Left hindlimb (tissue), 1 donor: ENCODE measurements at regions not wholly inside any gene's neighbourhood (a gene's known extent, or its start where the extent isn't known, plus 50 kb on each side); places are given as distances from the start of the nearest gene placed in this dataset.

Source experiments
- DNase-seq: peaks from one replicate; pipeline ENCODE4 v3.0.0-alpha.2; 2018

DNA sequence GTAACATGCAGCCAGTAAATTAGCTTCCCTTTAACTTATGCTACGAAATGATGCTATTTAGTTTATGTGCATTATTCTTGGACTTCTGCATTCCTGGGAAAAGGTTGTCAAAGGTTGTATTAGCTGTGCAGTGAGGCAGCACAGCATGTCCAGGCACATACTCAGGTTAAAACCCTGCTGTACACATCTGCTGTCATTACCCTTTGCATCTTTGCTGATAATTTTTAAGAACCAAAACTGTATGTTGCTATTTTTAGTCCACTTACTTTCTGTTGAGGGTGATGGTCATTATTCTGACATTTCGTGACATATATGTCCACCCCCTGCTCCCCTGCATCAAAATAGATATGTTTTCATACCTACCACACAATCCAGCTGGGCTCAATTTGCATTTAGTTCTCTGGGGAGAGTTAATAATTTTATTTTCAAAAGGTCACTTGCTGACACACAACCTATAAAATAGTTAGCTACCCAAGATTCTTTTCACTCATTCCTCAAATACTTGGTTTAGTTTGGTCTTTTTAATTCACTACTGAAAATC, 142.5 kb upstream of the SPACA1 start:
- DNase-seq: no peak

DNA sequence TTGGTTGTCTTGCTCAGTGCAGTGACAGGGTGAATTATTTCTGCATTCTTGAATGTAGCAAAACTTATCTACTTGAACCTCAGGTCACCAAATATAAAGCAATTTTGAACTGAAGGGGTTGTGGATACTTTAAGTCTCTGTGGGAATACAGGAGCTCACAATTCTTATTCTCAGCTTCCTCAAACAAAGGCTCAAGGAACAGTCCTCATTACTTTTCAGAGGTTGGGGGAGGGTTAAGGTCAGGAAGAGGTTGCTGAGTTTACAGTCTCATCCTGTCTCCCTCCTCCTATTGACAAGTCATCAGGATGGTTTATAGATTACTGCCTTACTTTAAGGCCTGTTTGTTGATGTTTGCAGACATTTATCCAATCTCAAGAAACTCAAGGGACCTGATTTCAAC, 143.6 kb upstream of the SPACA1 start:
- no peak for DNase-seq

DNA sequence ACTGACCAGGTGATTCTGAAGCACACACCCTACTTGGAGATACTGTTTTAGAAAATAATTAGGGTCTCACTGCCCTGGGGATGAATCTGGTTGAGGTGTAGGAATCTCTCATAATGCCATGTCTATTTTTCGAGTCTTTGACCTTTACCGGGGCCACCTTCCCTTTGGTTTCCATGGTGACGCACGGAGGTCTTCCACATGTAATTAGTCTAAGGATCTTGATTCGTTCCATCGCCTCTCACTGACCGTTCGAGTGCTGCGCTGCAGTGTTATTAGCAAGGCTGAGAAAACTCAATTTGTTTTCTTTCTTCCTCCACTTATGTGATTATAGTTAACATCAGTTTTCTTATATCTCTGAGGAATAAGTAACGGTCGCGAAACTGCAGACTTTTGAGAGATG, 144.3 kb upstream of the SPACA1 start:
- DNase-seq: no peak

DNA sequence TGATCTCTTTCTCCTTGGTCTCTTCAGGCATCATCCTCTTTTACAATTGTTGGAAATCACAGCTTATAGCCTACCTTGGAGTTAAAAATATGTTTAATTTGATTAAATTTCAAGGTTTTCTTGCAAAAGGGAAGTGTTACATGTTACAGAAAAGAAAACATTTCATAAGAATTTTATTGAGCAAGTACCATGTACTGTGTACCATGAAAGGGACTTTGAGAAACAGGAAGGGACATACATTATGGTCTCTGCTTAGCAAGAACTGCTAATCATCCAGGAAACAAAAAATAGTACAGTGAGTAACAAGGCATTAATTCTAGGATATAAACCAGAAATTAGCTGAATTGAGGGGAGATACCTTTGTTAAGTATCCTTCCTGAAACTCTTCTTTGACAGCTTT, 145.3 kb upstream of the SPACA1 start:
- no peak for DNase-seq

DNA sequence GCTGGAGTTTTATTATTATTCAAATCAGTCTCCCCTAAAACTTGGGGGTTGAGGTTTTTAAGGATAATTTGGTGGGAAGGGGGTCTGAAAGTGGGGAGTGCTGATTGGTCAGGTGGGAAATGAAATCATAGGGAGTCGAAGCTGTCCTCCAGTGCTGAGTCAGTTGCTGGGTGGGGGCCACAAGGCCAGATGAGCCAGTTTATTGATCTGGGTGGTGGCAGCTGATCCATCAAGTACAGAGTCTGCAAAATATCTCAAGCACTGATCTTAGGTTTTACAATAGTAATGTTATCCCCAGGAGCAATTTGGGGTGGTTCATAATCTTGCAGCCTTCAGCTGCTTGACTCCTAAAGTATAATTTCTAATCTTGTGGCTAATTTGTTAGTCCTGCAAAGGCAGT, 146.0 kb upstream of the SPACA1 start:
- no peak for DNase-seq

DNA sequence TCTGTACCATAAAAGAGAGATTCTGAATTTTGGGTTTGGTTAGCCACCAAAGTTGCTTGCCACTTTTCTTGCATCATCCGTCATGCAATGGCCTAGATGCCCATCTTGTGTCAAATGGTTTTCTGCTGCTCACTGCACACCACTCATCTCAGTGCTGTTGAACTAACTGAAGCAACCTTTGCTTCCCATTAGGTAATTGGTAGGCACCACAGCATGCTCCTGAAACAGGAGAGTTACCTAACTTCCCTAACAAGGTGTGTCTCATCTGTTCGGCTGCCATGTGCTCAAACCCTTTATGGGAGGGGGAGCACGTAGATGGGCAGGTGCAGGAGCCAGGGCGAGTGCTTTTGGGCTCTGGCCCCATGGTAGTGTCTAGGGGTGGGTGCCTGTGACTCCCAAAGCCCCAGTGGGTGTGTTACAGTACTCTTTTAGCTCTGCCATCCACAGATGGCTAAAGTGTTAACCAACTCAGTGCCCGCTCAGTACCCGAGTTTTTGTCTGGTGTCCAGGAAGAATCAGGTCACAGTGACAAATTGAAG, 147.4 kb upstream of the SPACA1 start:
- no peak for DNase-seq

DNA sequence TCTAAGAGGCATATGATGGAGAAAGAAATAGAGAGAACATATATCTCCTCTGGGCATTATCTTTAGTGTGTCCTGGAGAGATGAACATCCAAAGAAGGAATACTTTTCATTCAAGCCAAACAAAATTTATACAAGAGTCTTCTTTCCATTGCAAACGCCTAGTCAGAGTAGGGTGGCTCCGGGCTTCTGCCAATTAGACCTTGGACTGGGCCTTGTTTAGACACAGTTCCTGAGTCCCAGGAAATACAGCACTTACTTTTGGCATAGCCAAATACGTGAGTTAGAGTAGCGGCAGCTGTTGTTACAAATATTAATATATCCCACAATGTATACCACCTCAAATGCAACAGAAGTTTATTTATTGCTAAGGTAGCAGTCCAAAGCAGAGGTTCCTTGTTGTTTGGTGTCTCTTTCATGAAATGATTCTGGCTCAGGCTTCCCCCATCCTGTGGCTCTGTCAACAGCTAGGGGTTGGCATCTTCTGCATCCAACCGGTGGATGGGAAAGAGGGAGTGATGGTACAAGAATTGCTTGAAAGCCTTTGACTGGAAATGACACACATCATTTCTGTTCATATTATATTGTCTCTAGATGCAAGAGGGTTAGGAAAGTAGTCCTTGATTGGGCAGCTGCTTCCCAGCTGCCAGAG, 148.0 kb upstream of the SPACA1 start:
- DNase-seq: no peak

DNA sequence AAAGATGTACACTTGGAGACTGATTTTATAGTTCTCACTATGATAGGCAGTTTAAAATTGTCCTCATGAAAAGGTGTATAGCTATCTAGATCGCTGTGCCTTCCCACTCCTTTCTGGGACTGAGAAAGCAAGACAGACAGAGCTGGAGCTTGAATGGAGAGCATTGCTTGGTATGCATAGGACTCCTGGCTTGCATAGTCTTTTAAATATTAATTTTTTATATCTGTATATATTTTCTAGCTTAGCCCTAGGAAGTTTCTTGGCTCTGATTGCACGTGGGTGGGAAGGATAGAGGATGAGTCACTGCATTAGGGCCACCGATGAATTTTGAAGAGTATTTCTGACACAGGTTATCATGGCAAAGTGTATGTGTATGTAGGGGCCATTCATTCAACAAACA, 150.0 kb upstream of the SPACA1 start:
- no peak for DNase-seq

DNA sequence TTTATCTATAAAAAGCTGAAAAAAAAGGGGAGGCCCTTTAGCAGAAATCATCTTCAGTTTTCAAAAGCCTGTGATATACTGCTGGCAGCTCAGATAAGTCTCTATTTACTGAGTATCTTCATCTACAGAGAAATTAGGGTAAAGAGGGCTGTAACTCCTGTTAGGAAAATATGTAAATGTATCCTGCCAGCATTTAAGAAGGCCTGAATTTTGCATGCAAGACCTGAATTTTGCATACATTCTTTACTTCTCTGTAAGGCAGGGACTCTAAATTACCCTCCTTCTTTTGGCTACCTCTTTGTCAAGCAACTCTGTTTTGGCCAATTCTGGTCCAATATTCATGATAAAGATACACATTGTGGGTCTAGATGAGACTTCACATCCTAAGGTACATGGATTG, 150.6 kb upstream of the SPACA1 start:
- no peak for DNase-seq

DNA sequence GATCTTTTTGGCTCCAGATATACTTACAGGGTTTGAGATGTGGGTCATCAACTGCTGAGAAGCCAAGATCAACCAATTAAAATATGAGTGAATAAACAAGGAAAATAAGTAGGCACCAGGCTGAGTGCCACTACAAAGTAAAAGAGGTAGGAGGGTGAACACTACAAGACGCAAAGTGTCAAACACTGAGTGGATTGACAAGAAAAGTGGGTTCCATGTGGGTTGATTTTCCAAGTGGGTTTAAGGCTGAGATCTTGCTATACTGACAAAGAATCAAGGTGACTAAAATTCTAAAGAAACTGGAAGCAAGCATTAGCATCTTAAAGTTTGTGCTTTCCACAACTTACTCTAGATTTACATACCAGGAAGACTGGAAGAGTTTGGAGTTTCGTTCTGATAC, 160.4 kb upstream of the SPACA1 start:
- DNase-seq: no peak

DNA sequence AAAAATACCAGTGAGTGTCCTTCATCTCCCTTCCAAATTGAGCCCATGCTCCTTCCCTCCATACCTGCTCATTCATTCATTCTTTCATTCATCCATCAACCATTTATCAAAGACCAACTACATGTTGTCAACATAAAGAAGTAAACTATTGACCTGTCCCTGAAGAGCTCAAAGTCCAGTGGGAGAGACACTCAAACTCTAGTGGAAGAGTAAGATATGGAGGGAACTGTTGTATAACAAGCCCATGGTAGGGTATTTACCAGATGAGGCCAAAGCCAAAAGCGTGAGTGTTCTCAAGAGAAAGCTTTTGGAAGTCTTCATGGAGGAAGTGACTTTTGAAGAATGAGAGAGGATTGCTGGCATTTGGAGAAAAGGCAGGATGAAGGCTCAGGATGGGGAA, 163.4 kb upstream of the SPACA1 start:
- DNase-seq: no peak

DNA sequence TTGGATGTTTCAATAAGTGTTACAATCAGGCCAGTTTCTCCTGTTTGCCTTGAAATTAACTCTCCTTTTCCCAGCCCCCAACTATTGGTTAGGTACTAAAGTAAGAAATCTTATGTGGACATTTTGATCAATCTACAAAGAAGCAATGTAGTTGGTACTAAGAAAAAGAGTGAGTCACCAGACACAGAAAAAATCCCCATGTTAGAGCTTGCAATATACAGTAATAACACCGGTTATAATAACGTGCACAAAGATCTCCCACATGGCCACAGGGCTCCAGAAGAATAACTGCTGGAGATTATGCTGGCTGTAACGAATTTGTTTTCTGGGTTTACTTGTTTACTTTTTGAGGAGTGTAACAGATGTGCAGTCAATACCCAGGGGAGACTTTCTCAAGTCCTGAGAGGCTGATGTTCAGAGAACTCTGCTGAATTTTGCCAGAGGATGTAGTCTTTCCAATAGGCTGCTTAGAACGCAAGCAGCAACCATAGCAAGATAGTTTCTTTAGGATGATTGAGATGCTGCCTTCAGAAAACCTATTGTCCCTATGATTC, 166.2 kb upstream of the SPACA1 start:
- DNase-seq: no peak

DNA sequence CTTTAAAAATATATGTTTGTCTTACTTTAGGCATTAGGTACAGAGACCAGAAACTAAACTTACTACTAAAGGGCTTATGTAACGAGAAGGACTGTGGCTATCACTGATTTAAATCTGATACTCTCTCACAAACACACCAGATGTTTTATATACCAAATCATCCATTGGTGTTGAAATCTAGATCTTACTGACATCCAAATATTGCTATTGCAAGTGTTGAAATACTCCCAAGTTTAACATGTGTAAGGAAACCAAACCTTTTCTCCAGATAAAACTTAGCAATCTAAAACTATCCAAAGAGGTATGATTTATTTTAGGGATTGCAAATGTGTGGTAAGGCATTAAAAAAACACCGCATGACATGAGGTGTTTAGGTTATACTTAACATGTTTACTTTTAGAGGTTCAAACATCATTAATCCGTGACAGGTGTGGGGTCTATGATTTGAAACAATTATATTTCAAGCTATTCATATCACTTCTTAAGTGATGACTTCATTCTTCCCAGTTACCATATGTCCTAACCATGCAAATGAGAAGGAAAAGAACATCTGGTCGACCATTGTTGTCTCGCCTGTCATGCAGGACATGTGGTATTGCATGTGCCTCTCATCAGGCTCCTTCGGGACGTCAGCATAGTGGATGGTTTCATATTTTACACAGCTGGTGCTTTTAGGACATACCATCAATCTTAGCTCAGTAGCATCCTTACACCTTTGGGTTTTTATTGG, 168.3 kb upstream of the SPACA1 start:
- no peak for DNase-seq

DNA sequence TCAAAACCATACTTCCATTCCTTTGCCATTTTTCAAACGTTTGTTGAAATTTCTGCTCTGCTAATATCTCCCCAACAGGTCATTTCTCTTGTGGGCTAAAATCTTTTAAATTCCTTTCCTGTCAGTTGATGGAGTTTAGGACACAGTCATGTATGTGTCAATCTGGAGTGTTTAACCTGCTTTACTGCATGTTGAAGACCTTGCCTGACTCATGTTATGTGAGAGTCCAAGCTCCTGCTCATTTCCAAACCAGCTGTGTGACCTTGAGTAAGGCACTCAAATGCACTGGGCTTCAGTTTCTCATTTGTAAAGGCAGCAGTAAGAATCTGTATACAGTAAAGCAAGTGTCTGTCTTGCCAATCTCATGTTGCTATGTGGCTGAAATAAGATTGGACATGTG, 171.9 kb upstream of the SPACA1 start:
- no peak for DNase-seq

DNA sequence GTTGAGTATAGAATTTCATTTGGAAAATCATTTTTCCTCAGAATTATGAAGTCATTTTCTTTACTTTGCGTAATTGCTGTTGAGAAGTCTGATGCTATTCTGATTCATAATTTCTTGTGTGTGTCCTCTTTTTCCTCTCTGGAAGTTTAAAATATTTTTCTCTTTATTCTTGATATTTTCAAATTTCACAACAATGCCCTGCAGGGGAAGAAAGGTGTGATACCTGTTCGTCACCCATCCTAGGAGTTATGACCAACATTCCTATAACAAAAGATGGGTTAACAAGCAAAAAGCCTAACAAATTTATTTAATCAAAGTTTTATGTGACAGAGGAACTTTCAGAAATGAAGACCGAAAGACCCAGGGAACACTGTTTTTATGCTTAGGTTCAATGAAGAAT, 171.5 kb upstream of the AKIRIN2 start:
- no peak for DNase-seq

DNA sequence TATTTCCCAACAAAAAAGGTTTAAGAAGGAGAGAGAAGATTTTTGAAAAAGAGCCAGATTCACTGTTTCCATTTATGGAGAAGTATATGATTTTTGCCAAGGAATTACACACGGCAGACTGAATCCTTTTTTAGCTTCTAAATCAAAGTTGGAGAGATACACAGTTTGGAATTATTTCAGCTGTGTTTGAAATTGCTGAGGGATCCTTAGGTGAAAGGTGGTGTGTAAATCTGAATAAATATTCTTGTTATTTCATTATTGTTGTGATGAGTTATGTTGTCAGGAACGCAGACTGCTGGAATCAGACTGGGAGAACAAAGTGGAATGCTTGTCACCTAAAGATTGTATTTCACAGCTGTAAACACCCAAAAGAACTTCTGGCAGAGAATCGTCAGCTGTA, 168.5 kb upstream of the AKIRIN2 start:
- no peak for DNase-seq

DNA sequence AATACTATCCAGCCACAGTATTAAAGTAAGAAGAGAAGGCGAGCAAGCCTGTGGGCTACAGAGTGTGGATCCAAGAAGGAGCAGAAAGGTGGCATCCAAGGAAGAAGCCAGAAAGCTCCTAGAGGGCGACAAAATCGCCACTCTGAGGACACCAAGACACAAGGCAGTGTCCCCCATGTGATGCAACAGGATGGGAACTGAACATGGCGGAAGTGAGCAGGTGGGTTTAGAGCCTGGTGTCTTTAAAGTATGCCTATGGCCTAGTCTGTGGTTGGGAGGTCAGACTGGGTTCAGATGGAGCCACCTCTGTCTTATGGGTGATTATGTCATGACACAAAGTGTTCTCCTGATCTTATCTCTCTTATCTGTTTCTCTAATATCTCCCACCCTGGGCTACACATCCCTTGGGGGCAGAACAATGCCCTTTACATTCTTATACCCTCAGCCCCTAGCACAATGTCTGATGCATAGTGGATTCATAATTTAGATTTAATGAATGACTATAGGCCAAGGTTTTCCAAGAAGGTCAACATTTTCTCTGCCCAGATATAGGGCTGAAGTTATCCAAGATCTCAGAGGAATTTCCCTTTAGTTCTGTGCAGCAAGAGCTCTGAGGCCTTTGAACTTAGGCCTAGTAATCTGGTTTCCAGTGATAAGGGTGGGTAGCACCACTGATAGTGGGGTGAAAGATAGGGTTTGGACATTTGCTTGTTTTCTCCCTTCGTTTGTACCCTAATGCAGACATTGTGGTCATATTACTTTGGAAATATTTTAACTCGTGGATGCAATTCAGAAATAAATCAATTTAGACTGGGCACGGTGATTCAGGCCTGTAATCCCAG, 167.3 kb upstream of the AKIRIN2 start:
- DNase-seq: no peak

DNA sequence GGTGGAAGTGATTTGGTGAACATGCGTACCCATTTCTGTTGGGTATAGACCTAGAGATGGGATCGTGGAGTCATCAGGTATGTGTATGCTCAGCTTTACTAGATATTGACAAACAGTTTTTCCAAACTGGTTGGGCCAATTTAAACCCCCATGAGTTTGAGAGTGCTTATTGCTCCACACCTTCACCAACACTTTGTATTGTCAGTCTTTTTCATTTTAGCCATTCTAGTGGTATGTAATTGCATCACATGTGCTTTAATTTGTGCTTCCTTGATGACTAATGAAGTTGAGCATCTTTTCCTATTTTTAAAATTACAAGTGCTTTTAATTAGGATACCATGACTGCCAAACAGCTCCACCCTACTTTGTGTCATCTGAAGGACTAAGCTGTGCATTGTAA, 158.9 kb upstream of the AKIRIN2 start:
- DNase-seq: no peak

DNA sequence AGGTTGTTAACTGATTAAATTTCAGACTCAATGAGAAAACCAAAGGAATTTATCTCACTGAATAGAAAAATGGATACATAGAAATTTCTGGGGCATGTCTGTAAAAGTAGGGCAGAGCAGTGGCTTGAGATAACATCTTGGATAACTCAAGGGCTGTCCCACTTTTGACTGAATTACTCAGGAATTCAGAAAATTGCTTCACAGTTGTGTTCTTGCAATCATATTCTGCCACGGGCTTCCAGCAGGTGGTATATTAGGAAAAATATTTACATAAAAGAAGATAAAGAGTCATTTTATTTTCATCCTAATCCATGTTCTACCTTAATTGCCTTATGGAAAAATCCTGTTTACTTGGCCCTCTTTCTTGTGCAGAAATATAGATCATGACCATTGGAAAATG, 156.4 kb upstream of the AKIRIN2 start:
- DNase-seq: no peak

DNA sequence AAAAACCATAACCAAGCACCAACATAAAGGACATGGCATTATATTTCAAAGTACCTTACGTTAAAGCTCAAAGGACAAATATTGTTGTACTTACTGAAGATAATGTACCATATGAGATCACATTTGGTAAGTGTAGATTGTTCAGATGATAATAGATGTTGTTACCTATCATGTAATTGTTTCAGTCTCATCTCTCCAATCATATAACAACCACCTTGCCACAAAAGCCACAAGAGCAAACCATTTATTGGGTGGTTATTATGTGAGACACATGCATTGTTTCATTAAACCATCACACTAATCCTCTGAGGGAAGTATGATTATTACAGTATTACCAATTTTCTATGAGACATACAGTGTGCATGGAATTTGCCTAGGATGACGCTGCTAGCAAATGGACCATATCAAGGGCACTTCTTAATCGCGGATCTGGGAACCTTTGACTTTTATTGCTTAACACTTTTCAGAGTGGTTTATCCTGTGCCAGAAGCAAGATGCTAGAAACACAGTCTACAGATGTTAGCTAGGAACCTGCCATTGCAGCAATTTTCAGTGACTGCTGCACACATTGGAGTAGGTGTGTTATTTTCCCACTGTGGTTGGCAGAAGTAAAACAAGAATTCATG, 149.8 kb upstream of the AKIRIN2 start:
- no peak for DNase-seq

DNA sequence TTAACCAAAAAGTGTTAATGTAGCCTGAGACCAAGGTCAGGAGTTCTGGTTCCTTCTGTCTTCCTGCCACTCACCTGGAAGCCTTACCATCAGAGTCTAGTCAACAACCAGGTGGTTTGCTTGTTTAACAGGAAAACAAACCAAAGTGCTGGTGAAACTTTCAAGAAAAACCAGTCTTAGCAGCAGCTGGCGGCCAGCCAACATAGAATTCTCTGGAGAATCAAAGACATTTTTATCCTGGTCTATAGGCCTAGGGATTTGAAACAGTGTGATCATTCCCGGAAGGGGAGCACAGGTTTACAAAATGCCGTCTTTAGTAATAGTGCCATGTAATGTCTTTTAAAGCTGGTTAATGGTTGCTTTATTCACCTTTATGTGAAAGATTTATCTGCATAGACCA, 146.6 kb upstream of the AKIRIN2 start:
- DNase-seq: no peak

DNA sequence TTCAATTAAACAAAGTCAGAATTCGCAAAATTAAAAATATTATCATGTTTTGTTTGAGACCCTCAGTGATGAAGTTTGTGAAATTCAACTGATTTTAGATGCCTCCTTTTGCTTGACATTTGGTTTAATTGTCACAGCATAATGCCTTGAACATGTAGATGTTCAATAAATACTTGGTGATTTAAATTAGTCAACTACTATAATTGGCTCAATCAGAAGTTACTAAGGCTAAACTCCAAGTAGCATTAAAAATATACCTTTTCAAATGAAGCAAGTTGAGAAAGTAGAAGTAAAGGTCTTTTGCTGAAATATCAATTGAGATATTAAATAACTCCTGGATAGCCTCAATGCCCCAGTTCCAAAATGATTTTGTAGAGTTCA, 145.8 kb upstream of the AKIRIN2 start:
- no peak for DNase-seq
